GM20000 (cell line): ENCODE measurements at regions not wholly inside any gene's neighbourhood (a gene's known extent, or its start where the extent isn't known, plus 50 kb on each side); places are given as distances from the start of the nearest gene placed in this dataset.

Experiments used
- DNase-seq: peaks from one replicate; pipeline ENCODE4 v3.0.0; 2012; ENCODE audit warnings: low spot score
- TF ChIP-seq, protein P1 (sequence below): IDR thresholded peaks from 2 replicates; pipeline ENCODE4 v1.5.1; 2012; ENCODE audit warnings: mild to moderate bottlenecking, control low read depth; ENCODE audit errors: extremely low read depth, missing control alignments

DNA sequence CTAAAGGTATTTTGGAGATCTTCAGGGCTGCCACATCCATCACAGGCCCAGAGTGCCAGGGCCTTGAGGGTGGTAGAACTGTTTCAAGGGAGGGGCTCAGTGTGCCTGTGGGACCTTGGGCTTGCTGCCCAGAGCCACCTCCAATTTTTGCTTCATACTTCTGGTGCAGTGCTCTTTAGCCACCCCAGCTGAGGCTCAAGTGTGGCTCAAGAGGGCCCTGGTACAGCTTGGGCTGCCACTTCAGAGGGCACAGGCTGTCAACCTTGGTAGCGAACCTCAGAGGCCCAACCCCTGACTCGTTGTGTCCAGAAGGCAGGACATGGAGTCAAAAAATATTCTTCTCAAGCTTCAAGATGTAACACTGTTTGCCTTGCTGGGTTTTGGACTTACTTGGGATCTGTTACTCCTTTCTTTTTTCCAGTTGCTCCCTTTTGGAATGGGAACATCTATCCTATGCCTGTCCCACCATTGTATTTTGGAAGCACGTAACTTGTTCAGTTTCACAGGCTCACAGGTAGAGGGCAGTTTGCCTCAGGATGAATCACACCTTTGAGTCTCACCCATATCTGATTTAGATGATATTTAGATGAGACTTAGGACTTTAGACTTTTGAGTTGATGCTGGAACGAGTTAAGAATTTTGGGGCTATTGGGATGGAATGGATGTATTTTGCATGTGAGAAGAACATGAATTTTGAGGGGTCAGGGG is 224.8 kb downstream of the RPS24 start:
- TF ChIP-seq, protein P1, sequence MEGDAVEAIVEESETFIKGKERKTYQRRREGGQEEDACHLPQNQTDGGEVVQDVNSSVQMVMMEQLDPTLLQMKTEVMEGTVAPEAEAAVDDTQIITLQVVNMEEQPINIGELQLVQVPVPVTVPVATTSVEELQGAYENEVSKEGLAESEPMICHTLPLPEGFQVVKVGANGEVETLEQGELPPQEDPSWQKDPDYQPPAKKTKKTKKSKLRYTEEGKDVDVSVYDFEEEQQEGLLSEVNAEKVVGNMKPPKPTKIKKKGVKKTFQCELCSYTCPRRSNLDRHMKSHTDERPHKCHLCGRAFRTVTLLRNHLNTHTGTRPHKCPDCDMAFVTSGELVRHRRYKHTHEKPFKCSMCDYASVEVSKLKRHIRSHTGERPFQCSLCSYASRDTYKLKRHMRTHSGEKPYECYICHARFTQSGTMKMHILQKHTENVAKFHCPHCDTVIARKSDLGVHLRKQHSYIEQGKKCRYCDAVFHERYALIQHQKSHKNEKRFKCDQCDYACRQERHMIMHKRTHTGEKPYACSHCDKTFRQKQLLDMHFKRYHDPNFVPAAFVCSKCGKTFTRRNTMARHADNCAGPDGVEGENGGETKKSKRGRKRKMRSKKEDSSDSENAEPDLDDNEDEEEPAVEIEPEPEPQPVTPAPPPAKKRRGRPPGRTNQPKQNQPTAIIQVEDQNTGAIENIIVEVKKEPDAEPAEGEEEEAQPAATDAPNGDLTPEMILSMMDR = no peak
- no peak for DNase-seq

DNA sequence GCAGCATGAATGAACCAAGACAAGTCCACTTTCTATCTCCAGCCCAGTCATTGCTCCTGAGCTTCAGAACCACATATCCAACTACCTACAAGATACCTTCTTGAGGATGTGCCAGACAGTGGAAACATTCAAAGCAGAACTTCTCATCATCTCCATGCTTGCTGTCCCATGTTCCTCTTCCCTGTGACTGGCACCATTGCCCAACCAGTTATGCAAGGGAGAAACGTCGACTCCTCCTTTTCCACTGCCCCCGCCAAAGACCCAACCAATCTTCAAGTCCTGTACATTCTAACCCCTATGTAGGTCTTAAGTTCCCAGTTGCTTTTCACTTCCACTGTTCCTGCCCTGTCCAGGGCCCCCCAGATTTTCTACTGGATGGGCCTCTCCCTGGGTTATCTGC is 225.7 kb downstream of the RPS24 start:
- DNase-seq = no peak
- TF ChIP-seq, protein P1 = no peak

DNA sequence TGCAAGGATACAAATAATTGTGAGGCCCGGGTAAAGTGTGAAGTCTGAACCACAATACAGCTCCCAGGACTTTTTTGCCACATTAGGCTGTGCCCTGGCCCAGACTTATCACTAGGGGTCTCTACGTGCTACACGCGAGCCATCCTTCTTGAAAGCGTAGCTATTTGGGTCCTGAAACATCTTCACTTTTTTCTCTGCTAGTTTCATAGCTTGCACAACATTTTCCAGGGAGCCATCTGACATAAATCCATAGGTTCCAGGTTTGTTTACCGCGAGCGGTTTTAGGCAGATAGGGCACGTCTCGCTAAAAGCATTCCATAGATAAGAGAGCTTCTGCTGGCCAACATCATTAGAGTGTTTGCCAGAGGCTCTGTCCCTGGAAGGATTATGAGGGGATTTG is 226.5 kb downstream of the RPS24 start:
- DNase-seq = no peak
- TF ChIP-seq, protein P1 = no peak

DNA sequence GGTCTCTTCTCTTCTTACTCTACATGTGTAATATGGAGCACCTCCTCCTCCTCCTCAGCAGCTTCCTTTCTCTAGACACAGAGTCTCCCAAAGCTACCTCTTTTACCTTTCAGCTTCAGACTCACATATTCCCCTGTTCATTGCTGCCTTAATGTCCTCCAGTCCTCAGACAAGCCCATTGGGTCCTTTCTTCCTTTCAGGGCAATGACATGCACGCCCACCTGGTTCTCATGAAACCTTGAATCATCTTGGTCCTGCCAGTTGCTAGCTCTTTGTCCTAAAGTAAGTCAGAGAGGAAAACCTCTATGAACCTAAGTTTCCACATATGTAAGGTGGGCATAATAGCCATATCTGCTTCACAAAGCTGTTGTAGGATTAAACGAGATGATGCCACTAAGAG is 227.0 kb downstream of the RPS24 start:
- DNase-seq = no peak
- TF ChIP-seq, protein P1 = no peak

DNA sequence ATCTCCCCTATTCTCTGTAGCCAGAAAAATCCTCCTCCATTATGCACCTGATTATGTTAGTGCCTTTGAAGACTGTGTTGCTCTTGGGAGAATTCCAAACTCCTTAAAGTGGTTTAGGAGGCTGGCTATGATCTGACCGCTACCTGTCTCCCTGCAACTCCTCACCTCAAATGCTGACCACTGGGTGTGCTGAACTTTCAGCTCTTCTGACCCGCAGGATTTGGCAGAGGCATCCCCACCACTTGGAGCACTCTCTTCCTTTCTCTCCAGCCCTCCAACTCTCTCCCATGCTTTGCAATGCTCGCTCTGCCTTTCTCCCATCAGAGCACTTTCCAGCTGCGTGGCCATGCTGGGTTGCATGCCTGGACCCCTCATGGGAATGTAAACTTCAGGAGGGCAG is 227.6 kb downstream of the RPS24 start:
- no peak for DNase-seq
- TF ChIP-seq, protein P1 = no peak

DNA sequence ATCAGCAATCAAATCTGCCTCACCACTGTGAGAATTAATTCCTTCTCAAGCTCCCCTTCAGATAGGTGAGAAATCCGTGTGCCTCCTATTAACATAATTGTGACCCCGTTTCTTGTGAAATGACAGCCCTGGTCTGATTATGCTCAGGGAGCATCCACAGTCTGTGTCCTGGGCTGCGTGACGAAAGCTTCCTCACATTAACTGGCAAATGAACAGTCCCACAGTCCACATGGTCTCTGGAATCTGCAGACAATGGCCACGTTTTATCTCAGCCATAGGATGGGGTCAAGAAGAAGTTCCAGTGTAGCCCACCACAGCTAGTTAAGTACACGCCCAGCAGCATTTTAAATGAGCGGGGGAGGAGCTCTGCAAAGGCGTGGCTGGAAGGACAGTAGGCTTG is 229.2 kb downstream of the RPS24 start:
- no peak for DNase-seq
- TF ChIP-seq, protein P1 = no peak

DNA sequence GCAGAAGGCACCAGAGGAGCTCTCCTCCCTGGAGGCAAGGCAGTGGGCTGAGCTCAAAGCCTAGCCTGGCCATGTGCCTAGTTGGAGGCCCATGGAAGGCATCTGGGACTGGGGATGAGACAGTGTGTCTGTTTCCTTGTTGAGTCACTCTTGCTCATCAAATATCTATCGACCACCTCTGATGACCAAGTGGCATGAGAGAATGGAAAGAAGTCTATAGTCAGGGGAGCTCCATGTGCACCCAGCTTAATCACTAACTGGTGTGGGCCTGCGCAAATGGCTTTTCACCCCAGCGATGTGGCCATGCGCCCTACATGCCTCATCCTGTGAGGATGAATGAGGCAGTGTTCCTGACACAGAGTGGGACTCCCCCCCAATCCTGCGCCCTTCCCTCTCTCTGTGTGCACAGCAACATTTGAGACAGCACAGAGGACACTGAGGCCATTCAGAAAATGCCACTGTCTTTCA is 229.9 kb downstream of the RPS24 start:
- TF ChIP-seq, protein P1 = no peak
- no peak for DNase-seq
